Liver (tissue), 3 donors: ENCODE measurements at regions not wholly inside any gene's neighbourhood (a gene's known extent, or its start where the extent isn't known, plus 50 kb on each side); places are given as distances from the start of the nearest gene placed in this dataset.

Experiments
- EGR1 ChIP-seq, 2 donors: IDR thresholded peaks; 2 replicates each; pipeline ENCODE4 v1.6.1; 2016 to 2018; ENCODE audit warnings: antibody characterized with exemption in 2 of 2, low read depth in 2 of 2
- FOXA1 ChIP-seq: IDR thresholded peaks from 2 replicates; pipeline ENCODE4 v1.6.1; 2016; ENCODE audit warnings: antibody characterized with exemption
- GABPA ChIP-seq, 2 donors: IDR thresholded peaks in 1 of 2; conservative IDR thresholded peaks in 1 of 2; 2 replicates each; pipeline ENCODE4 v1.6.1; 2016; ENCODE audit warnings: antibody characterized with exemption in 2 of 2, mild to moderate bottlenecking in 1 of 2, moderate library complexity in 1 of 2
- HNF4G ChIP-seq: IDR thresholded peaks from 2 replicates; pipeline ENCODE4 v1.6.1; 2016; ENCODE audit warnings: antibody characterized with exemption
- JUND ChIP-seq, 2 donors: IDR thresholded peaks; 2 replicates each; pipeline ENCODE4 v1.6.1; 2016; ENCODE audit warnings: antibody characterized with exemption in 2 of 2
- RAD21 ChIP-seq, 2 donors: IDR thresholded peaks; 2 replicates each; pipeline ENCODE4 v1.6.1; 2016; ENCODE audit warnings: antibody characterized with exemption in 2 of 2, mild to moderate bottlenecking in 2 of 2
- RXRA ChIP-seq, 2 donors: IDR thresholded peaks; 2 replicates each; pipeline ENCODE4 v1.6.1; 2017 to 2018; ENCODE audit warnings: antibody characterized with exemption in 2 of 2, mild to moderate bottlenecking in 1 of 2
- TAF1 ChIP-seq: conservative IDR thresholded peaks from 2 replicates; pipeline ENCODE4 v1.6.1; 2016; ENCODE audit warnings: antibody characterized with exemption, mild to moderate bottlenecking
- YY1 ChIP-seq: IDR thresholded peaks from 2 replicates; pipeline ENCODE4 v1.6.1; 2016; ENCODE audit warnings: antibody characterized with exemption, mild to moderate bottlenecking
- TF ChIP-seq, protein P1 (sequence below): fragments of 150-350 bp; IDR thresholded peaks from 2 replicates; pipeline ENCODE4 v1.5.1; 2017; ENCODE audit warnings: improper control_type of control experiment, low read depth, low read length; ENCODE audit not compliant: missing input control
- TF ChIP-seq, protein P2 (sequence below): IDR thresholded peaks from 2 replicates; pipeline ENCODE4 v1.6.1; 2016; ENCODE audit warnings: antibody characterized with exemption, mild to moderate bottlenecking
- TF ChIP-seq, protein P3 (sequence below): IDR thresholded peaks from 2 replicates; pipeline ENCODE4 v1.6.1; 2016; ENCODE audit warnings: antibody characterized with exemption
- donor health status: healthy.
- donor health status: healthy.

DNA sequence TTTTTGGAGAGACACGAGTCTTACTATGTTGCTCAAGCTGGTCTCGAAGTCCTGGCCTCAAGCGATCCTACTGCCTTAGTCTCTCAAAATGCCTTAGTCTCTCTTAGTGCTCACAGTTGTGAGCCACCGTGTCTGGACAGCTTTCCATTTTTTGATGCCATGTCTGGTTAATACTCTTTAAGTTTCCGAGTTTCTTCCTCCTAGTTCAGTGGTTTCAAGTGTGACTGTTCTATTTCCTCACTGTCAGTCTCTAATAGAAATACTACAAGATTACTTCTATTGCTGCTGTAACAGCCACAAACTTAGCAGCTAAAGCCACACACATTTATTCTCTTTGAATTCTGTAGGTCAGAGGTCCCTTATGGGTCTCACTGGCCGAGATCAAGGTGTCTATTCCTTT is 125.1 kb upstream of the MGAT5 start:
- TF ChIP-seq HNF4G (no peak), FOXA1 (no peak), TAF1 (no peak), RXRA (IDR thresholded peaks at IDR 0.05) (no peak), GABPA (IDR thresholded peaks at IDR 0.05 in 1 of 2, conservative IDR thresholded peaks at IDR 0.05 in 1 of 2) (no peak), JUND (IDR thresholded peaks at IDR 0.05) (no peak), EGR1 (IDR thresholded peaks at IDR 0.05; ENCODE audit: low read depth in 2 of 2) (no peak), RAD21 (IDR thresholded peaks at IDR 0.05) (no peak), YY1 (no peak)
- TF ChIP-seq, protein P1, sequence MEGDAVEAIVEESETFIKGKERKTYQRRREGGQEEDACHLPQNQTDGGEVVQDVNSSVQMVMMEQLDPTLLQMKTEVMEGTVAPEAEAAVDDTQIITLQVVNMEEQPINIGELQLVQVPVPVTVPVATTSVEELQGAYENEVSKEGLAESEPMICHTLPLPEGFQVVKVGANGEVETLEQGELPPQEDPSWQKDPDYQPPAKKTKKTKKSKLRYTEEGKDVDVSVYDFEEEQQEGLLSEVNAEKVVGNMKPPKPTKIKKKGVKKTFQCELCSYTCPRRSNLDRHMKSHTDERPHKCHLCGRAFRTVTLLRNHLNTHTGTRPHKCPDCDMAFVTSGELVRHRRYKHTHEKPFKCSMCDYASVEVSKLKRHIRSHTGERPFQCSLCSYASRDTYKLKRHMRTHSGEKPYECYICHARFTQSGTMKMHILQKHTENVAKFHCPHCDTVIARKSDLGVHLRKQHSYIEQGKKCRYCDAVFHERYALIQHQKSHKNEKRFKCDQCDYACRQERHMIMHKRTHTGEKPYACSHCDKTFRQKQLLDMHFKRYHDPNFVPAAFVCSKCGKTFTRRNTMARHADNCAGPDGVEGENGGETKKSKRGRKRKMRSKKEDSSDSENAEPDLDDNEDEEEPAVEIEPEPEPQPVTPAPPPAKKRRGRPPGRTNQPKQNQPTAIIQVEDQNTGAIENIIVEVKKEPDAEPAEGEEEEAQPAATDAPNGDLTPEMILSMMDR, result no peak
- TF ChIP-seq, protein P2, sequence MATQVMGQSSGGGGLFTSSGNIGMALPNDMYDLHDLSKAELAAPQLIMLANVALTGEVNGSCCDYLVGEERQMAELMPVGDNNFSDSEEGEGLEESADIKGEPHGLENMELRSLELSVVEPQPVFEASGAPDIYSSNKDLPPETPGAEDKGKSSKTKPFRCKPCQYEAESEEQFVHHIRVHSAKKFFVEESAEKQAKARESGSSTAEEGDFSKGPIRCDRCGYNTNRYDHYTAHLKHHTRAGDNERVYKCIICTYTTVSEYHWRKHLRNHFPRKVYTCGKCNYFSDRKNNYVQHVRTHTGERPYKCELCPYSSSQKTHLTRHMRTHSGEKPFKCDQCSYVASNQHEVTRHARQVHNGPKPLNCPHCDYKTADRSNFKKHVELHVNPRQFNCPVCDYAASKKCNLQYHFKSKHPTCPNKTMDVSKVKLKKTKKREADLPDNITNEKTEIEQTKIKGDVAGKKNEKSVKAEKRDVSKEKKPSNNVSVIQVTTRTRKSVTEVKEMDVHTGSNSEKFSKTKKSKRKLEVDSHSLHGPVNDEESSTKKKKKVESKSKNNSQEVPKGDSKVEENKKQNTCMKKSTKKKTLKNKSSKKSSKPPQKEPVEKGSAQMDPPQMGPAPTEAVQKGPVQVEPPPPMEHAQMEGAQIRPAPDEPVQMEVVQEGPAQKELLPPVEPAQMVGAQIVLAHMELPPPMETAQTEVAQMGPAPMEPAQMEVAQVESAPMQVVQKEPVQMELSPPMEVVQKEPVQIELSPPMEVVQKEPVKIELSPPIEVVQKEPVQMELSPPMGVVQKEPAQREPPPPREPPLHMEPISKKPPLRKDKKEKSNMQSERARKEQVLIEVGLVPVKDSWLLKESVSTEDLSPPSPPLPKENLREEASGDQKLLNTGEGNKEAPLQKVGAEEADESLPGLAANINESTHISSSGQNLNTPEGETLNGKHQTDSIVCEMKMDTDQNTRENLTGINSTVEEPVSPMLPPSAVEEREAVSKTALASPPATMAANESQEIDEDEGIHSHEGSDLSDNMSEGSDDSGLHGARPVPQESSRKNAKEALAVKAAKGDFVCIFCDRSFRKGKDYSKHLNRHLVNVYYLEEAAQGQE, result no peak
- TF ChIP-seq, protein P3, sequence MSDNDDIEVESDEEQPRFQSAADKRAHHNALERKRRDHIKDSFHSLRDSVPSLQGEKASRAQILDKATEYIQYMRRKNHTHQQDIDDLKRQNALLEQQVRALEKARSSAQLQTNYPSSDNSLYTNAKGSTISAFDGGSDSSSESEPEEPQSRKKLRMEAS, result no peak
